Kidney glomerular epithelial cell (primary cell): ENCODE measurements at regions not wholly inside any gene's neighbourhood (a gene's known extent, or its start where the extent isn't known, plus 50 kb on each side); places are given as distances from the start of the nearest gene placed in this dataset.
"Not testable (repeated sequence)": the region's sequence is repeated elsewhere in the genome, so short reads cannot be mapped to it uniquely, and the experiment has no call there.

ENCODE experiments used
- DNase-seq: peaks from one replicate; lab custom pipeline; 2025; lab: John Stamatoyannopoulos, UW

- DNase-seq, result peak; percentile 67
Observed at GRCh38 chr5:143629871-143630659, 181.9 kb upstream of the HMHB1 start.

GRCh38 chr5:143625048-143625447 is 186.9 kb upstream of the HMHB1 start:
- DNase-seq, result not testable (repeated sequence)

DNA sequence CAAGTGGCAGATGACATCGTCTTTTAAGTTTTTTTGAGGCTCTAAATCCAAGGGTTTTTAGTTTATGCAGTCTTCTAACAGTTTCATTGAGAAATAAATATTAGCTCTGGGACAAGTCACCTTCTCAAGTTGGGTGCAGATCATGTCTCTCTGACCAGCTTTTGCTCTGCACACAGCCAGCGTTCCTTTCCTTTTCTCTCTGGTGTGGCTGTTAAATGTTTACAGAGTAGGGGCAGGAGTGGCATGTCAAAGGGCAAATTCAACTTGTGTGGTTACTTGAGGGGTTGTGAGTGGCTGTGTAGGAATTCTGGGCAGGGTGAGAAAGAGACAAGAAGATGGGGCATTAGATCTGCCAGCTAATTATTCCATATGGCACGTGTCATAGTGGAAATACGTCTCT is 187.5 kb upstream of the HMHB1 start:
- DNase-seq, result no peak

DNA sequence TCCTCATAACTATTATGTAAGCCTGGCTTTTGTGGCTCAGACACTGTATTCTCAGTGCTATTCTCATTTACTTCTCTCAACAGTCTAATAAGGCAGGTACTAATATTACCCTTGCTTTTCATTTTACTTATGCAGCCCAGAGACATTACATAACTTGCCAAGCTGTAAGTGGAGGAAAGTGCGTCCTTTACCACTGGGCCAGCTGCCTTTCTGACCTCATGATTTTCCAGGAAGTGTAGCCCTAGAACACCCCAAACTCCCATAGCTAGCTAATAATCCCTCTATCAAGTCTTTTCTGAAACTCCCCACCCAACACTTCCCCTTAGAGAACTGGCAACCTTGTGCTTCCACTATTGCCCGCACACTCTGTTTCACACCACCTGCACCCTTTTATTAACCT is 192.9 kb upstream of the HMHB1 start:
- DNase-seq, result no peak

GRCh38 chr5:143618141-143618540 is 193.8 kb upstream of the HMHB1 start:
- DNase-seq, result no peak

DNA sequence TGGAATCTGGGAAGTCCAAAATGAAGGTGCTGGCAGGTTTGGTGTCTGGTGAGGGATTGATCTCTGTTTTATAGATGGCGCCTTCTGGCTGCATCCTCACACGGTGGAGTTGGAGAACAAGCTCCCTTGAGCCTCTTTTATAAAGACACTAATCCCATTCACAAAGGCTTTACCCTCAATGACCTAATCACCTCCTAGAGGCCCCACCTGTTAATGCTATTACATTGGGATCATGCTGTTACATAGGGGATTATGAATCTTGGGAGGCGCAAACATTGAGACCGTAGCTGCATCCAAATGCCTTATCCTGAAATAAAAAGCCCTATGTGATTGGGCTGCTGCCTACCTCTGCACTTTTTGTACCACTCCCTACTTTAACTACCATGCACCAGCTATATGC is 197.1 kb upstream of the HMHB1 start:
- no peak for DNase-seq

GRCh38 chr5:143613329-143613728 is 198.6 kb upstream of the HMHB1 start:
- DNase-seq, result no peak

DNA sequence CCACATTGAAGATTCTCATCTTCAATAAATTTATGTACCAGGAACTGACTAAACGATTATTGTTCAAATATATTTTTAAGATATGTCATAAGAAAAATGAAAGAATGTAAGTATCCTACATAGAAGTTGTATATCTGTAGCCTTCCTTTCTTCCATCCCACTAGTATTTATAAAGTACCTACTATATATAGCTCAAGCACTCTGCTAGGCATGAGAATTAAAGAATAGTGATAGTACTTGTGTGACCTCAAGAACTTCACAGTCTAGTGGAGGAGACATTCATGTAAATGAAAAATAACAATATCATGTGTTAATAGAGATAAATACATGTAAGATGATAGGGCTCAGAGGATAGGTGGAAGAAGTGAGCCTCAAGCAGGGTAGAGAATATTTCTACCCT is 201.0 kb upstream of the HMHB1 start:
- DNase-seq, result no peak

DNA sequence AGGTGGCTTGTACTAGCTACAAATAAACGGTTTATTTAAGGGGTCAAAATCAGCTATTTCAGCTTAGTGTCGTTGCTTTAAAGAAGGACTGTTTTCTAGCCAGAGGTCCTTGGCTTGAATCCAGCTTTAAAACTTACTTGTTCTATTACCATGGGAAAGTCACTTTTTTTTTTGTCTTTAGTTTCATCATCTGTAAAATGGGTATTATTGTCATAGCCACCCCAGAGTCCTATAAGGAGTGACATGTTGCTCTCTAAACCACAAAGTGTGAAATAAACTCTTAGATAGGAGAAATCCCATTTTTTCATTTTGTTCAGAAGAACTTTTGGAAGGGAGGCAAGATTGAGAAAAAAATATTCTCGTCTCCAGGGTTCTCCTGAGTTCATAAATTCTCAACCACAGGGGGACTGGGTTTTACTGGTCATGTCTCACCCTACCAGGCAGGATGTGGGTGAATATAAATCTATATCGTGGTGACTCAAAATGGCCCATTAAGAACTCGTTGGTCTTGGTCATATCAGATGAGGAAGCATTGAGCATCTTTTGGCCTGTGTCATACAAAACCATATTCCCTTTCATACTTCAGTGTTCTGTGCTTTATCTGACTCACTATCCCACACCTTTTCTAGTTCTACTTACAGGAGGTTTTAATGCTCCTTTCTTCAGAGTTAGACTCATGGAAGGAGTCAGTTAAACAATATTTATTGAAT is 202.7 kb upstream of the NR3C1 start:
- DNase-seq, result no peak

GRCh38 chr5:143605403-143606005 is 202.0 kb upstream of the NR3C1 start:
- DNase-seq, result no peak

DNA sequence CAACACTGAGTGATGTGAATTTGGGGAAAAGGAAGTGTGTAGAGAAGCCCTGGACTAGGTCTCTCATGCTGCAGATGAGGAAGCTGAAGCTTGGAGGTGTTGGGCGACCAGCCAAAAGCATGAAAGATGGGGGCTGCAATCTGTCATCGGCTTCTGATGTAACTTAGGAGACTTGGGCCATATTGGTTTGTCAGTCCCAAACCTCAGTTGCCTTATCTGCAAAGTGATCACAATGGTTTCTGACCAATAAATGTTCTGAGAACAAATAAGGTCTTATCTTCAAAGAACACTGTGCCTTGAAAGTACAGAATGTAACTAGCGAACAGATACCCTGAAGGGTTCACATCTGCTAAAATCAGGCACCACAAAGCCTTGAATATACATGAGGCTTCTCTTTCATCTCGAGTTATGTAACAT is 198.4 kb upstream of the NR3C1 start:
- no peak for DNase-seq

DNA sequence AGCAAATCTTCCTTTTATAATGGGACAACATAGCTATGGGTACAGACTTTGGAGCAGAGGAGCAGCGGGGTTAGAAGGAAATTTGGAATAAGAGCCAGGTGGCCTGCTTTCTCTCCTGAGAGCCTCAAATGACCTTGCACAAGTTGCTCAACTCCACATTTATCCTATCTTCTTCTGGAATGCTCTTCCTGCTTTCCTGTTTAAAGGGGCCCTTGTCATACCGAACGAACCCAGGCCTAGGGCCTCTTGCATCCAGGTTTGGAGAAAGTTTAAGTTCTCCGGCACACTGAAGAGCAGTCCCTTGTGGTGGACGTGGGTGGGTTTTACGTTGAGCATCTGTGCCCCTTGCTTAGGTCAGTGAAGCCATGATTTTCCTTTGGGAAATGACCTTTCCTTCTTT is 197.9 kb upstream of the NR3C1 start:
- no peak for DNase-seq

DNA sequence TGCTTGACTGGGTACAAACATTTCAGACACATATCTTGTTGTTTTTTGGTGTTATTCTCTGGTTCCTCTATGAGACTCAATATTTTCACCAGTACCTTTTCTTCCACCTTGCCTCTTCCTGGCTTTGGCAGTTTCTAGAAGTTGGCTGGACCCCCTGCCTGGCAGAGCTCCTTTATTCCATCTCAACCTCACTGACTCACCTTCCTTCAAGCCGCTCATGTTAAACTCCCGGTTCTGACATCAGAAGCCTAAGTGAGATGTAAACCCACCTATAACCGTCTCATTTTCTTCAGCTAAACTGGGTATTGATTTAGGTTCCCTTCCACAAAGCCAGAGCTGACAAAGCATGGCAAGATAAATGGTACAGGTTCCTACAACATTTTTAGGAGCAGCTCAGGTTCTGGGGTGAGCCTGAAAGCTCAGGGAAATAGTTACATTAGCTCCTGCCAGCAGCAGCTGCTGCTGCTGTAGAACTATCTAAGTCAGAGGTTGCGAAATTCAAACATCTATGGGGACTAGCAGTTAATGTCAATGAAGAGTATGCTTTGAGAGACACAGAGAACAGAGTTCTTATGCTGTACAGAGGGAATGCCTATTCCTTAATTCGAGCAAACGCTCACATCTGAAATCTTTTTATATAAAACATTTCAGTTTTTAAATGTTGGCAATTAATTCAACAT is 197.1 kb upstream of the NR3C1 start:
- DNase-seq, result no peak

DNA sequence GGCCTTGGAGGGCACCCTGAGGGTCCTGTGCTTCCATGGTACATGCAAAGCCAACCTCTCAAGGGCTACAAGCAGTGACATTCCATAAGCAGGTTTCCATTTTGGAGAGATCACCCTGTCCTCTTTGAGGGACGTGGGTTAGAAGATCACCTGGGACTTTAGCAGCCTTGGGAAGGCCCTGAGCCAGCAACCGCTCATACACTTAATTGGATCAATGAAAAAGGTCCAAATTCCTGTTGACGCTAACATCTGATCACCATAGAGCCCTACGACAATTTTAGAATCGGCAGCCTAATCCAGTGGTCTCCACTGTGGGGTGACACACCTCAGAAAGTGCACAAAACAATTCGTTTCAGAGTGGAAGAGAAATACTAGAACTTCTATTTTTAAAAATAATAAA is 196.0 kb upstream of the NR3C1 start:
- no peak for DNase-seq

DNA sequence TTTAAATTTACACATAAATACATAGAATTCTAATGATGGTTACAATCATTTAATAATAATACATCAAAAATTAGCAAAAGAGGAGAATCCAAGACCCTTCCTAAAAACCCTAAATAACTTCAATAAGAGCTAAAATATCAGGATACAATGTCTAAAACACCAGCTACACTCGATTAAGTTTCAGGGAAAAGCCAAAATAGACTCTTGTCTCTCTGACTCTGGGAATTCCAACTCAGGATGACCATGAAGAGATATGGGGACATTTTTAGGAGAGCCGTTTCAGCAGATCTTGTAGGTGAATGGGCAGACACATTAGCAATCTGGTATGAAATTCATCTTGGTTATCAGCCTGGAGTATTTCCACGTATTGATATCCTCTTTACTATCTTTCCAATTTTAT is 193.3 kb upstream of the NR3C1 start:
- no peak for DNase-seq

DNA sequence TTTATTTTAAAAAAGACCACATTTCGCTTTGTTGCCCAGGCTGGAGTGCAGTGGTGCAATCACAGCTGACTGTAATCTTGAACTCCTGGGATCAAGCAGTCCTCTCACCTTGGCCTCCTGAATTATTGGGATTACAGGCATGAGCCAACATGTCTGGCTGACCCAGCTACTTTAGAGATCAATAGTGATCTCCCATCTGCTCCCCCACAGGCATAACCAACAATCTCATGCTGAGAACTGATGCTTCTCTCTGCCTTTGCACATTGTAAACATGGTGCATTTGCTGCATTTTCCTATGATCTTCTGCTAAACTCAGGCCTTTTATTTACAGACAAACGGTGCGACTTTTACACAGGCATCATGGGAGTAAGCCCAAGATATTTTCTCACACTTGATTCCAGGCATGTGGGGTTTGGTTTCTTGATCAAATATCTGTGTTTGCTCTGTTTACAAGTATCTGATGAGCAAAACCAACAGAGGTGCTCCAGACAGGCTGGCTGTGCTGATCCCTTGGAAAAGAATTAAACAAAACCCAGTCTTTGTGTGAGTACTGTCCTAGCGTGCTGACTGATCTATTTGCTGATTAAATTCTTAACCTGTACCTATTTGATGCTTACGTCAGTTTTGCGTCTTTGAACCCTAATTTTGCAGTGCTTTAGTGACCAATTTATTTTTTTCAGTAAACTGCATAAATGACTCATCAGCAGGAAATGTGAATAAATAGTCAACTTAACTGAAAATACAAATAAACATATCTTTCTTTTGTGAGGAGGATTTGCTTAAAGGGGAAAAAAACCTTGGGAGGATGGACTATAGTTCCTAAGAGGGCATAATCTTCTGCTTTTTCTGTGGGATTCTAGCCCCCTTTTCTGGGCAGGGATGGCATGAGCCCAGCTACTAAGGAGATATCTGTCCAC is 191.7 kb upstream of the NR3C1 start:
- no peak for DNase-seq

GRCh38 chr5:143593723-143594122 is 190.2 kb upstream of the NR3C1 start:
- DNase-seq, result no peak

DNA sequence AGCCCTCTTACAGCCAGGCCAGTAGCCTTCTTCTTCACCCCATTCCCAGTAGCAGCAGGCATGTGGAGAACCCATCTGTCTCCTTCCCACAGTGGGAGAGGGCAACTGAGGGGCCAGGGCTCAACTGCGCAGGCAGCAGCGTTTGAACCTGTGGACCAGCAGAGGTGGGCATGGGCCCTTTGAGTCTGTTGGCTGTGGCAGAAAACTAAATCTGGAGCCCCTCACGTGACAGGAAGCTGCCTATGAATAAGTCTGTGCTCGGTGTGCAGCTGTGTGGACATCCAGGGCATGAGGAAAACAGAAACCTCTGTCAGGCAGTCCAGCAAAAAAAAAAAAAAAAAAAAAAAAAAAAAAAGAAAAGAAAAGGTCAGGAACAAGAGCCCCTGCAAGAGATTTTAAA is 189.2 kb upstream of the NR3C1 start:
- DNase-seq, result no peak

GRCh38 chr5:143588933-143589662 is 185.6 kb upstream of the NR3C1 start:
- DNase-seq, result no peak

DNA sequence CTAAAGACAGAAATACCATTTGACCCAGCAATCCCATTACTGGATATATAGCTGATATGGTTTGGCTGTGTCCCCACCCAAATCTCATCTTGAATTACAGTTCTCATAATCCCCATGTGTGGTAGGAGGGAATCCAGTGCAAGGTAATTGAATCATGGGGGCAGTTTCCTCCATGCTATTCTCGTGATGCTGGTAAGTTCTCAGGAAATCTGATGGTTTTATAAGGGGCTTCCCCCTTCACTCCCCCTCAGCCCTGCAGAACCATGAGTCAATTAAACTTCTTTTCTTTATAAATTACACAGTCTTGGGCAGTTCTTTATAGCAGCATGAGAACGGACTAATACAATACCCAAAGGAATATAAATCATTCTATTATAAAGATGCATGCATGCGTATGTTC is 184.6 kb upstream of the NR3C1 start:
- DNase-seq, result not testable (repeated sequence)
